Esophagus muscularis mucosa (tissue), 4 donors: ENCODE measurements at regions not wholly inside any gene's neighbourhood (a gene's known extent, or its start where the extent isn't known, plus 50 kb on each side); places are given as distances from the start of the nearest gene placed in this dataset.
"Not testable (repeated sequence)": the region's sequence is repeated elsewhere in the genome, so short reads cannot be mapped to it uniquely, and the experiment has no call there.

Experiments used
- EP300 ChIP-seq: sonication (generic); formaldehyde crosslinking; IDR thresholded peaks from one replicate; pipeline ENCODE4 v1.6.1; 2017; ENCODE audit warnings: antibody characterized with exemption
- POLR2A ChIP-seq: fragments of 450-650 bp; IDR thresholded peaks from one replicate; pipeline ENCODE4 v1.6.1; 2017; ENCODE audit warnings: antibody characterized with exemption, moderate library complexity, mild to moderate bottlenecking, low read depth
- POLR2AphosphoS5 ChIP-seq, 2 donors: sonication (generic); formaldehyde crosslinking; IDR thresholded peaks; one replicate each; pipeline ENCODE4 v1.6.1; 2017; ENCODE audit warnings: antibody characterized with exemption in 2 of 2
- TF ChIP-seq, protein P1 (sequence below), 3 experiments: fragments of 200-600 bp in 2 of 3; fragments of 450-650 bp in 1 of 3; sonication (generic) in 2 of 3; IDR thresholded peaks; one replicate each; pipeline ENCODE4 v1.5.1; 2017 to 2019; ENCODE audit warnings: antibody characterized with exemption in 3 of 3, mild to moderate bottlenecking in 2 of 3, moderate library complexity in 1 of 3

DNA sequence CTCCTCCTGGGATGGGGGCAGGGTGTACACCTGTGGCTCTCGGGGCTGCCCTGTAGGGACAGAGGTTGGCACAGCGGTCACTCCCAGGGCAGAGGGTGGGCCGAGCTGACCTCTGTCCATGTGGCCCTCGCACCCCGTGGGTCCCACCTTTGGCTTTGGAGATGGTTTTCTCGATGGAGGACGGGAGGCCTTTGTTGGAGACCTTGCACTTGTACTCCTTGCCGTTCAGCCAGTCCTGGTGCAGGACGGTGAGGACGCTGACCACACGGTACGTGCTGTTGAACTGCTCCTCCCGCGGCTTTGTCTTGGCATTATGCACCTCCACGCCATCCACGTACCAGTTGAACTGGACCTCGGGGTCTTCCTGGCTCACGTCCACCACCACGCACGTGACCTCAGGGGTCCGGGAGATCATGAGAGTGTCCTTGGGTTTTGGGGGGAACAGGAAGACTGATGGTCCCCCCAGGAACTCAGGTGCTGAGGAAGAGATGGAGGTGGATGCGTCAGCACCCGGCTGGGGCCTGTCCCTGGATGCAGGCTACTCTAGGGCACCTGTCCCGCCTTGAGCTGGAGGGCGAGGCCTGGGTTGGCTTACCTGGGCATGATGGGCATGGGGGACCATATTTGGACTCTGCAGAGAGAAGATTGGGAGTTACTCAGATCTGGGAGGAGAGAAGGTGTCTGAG is 98.5 kb downstream of the TMEM121 start:
- TF ChIP-seq, protein P1, sequence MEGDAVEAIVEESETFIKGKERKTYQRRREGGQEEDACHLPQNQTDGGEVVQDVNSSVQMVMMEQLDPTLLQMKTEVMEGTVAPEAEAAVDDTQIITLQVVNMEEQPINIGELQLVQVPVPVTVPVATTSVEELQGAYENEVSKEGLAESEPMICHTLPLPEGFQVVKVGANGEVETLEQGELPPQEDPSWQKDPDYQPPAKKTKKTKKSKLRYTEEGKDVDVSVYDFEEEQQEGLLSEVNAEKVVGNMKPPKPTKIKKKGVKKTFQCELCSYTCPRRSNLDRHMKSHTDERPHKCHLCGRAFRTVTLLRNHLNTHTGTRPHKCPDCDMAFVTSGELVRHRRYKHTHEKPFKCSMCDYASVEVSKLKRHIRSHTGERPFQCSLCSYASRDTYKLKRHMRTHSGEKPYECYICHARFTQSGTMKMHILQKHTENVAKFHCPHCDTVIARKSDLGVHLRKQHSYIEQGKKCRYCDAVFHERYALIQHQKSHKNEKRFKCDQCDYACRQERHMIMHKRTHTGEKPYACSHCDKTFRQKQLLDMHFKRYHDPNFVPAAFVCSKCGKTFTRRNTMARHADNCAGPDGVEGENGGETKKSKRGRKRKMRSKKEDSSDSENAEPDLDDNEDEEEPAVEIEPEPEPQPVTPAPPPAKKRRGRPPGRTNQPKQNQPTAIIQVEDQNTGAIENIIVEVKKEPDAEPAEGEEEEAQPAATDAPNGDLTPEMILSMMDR (IDR thresholded peaks at IDR 0.05) = not testable (repeated sequence)
- not testable (repeated sequence) for TF ChIP-seq POLR2AphosphoS5 (IDR thresholded peaks at IDR 0.05); POLR2A; EP300
